SJCRH30 (cell line): ENCODE measurements at regions not wholly inside any gene's neighbourhood (a gene's known extent, or its start where the extent isn't known, plus 50 kb on each side); places are given as distances from the start of the nearest gene placed in this dataset.

ENCODE experiments used
- DNase-seq, 2 experiments: peaks; one replicate each; pipeline ENCODE4 v3.0.0-alpha.2; 2015 to 2020
- H3K27ac ChIP-seq: fragments of 250-450 bp; sonication (Bioruptor Pico); 2 replicates; pipeline ENCODE4 v1.5.1; 2020; ENCODE audit warnings: mild to moderate bottlenecking, moderate library complexity
- H3K27me3 ChIP-seq: fragments of 250-450 bp; sonication (Bioruptor Pico); 2 replicates; pipeline ENCODE4 v1.5.1; 2020; ENCODE audit warnings: mild to moderate bottlenecking, moderate library complexity
- H3K36me3 ChIP-seq: fragments of 250-450 bp; sonication (Bioruptor Pico); 2 replicates; pipeline ENCODE4 v1.5.1; 2020; ENCODE audit warnings: mild to moderate bottlenecking, moderate library complexity
- H3K4me1 ChIP-seq: fragments of 250-450 bp; sonication (Bioruptor Pico); 2 replicates; pipeline ENCODE4 v1.5.1; 2020; ENCODE audit warnings: mild to moderate bottlenecking, moderate library complexity
- H3K4me3 ChIP-seq: fragments of 250-450 bp; sonication (Bioruptor Pico); 2 replicates; pipeline ENCODE4 v1.5.1; 2020; ENCODE audit warnings: mild to moderate bottlenecking, moderate library complexity
- H3K9me3 ChIP-seq: fragments of 250-450 bp; sonication (Bioruptor Pico); replicated peaks from 2 replicates; pipeline ENCODE4 v1.5.1; 2020; ENCODE audit warnings: mild to moderate bottlenecking, moderate library complexity

DNA sequence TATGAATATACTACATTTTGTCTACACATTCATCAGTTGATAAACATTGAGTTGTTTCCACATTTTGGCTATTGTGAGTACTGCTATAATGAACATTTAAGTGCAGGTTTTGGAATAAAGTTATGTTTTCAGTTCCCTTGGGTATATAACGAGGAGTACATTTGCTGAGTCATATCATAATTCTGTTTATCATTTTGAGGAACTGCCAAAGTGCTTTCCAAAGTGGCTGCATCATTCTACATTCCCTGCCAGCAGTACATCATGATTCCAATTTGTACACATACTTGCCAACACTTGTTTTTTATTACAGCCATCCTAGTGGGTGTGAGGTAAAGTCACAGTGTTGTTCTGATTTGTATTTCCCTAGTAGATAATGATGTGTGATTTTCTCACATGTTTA, 1458.6 kb upstream of the TENM4 start:
- Histone ChIP-seq H3K27me3 (no peaks in the 10 kb centered on the region), H3K27ac (no peak overlapping the region), H3K9me3 (no peaks in the 10 kb centered on the region), H3K36me3 (no peaks in the 10 kb centered on the region), H3K4me3 (no peak overlapping the region), H3K4me1 (no peaks in the 10 kb centered on the region)
- no peak for DNase-seq

DNA sequence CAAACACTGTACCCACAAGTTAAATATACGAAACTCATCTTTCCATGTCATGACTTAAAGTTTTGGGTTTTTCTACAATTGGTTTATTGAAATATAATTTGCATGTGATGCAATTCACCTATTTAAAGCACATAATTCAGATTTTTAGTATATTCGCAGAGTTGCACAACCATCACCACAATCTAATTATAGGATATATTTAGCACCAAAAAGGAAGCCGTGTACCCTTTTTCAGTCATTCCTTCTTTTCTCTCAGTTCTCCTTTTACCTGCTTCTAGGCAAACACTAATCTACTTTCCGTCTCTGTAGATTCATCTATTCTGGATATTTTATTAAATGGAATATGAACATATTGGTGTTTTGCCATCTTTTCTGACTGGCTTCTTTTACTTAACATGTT, 1458.1 kb upstream of the TENM4 start:
- Histone ChIP-seq H3K27me3 (no peaks in the 10 kb centered on the region), H3K36me3 (no peaks in the 10 kb centered on the region), H3K27ac (no peak overlapping the region), H3K4me3 (no peak overlapping the region), H3K4me1 (no peaks in the 10 kb centered on the region), H3K9me3 (no peaks in the 10 kb centered on the region)
- DNase-seq = no peak

DNA sequence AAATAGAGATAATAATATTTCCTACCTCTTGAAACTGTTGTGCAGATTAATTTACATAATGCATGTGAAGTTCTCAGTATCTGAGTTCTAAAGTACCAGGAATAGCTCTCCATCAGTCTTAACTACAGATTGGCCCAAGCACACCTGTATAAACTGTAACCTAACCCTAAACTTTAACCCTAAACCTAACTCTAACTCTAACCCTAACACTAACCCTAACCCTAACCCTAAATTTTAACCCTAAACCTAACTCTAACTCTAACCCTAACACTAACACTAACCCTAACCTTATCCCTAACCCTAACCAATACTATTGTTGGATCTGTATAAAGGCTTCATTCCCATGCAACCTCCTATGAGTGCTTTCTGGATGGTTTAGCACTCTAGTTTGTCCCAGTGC, 1445.9 kb upstream of the TENM4 start:
- no peaks in the 10 kb centered on the region for H3K9me3 ChIP-seq
- no peaks in the 10 kb centered on the region for H3K4me1 ChIP-seq
- no peaks in the 10 kb centered on the region for H3K36me3 ChIP-seq
- no peaks in the 10 kb centered on the region for H3K27me3 ChIP-seq
- DNase-seq = no peak
- no peak overlapping the region for H3K4me3 ChIP-seq
- H3K27ac ChIP-seq = no peak overlapping the region

GRCh38 chr11:80873310-80873999, 1432.6 kb upstream of the TENM4 start:
- no peak overlapping the region for H3K4me3 ChIP-seq
- H3K27me3 ChIP-seq = no peaks in the 10 kb centered on the region
- DNase-seq = no peak
- no peaks in the 10 kb centered on the region for H3K9me3 ChIP-seq
- H3K36me3 ChIP-seq = no peaks in the 10 kb centered on the region
- H3K27ac ChIP-seq = no peak overlapping the region
- H3K4me1 ChIP-seq = no peaks in the 10 kb centered on the region

GRCh38 chr11:80872116-80872728, 1431.4 kb upstream of the TENM4 start:
- DNase-seq = no peak
- H3K4me3 ChIP-seq = no peak overlapping the region
- H3K27me3 ChIP-seq = no peaks in the 10 kb centered on the region
- no peak overlapping the region for H3K27ac ChIP-seq
- H3K4me1 ChIP-seq = no peaks in the 10 kb centered on the region
- H3K9me3 ChIP-seq = no peaks in the 10 kb centered on the region
- H3K36me3 ChIP-seq = no peaks in the 10 kb centered on the region

- Histone ChIP-seq H3K36me3 (no peaks in the 10 kb centered on the region), H3K27ac (no peak overlapping the region), H3K9me3 (no peaks in the 10 kb centered on the region)
Observed at GRCh38 chr11:80868831-80869230, 1428.0 kb upstream of the TENM4 start.

GRCh38 chr11:80862011-80862410, 1421.2 kb upstream of the TENM4 start:
- no peaks in the 10 kb centered on the region for H3K36me3 ChIP-seq
- H3K9me3 ChIP-seq = no peaks in the 10 kb centered on the region
- no peaks in the 10 kb centered on the region; the same call in 1 of the 2 replicates for H3K27me3 ChIP-seq
- H3K4me1 ChIP-seq = no peaks in the 10 kb centered on the region
- H3K4me3 ChIP-seq = no peak overlapping the region
- DNase-seq = peak in 1 of 2 experiments; percentile 24
- H3K27ac ChIP-seq = no peak overlapping the region

More at GRCh38 chr11:80868831-80869230, 1428.0 kb upstream of the TENM4 start:
- DNase-seq = no peak
- Histone ChIP-seq H3K27me3 (no peaks in the 10 kb centered on the region; the same call in 1 of the 2 replicates), H3K4me1 (no peaks in the 10 kb centered on the region), H3K4me3 (no peak overlapping the region)

GRCh38 chr11:80861193-80861592, 1420.4 kb upstream of the TENM4 start:
- no peak for DNase-seq
- Histone ChIP-seq H3K4me1 (no peaks in the 10 kb centered on the region), H3K9me3 (no peaks in the 10 kb centered on the region)

GRCh38 chr11:80860632-80861031, 1419.8 kb upstream of the TENM4 start:
- no peaks in the 10 kb centered on the region; the same call in 1 of the 2 replicates for H3K27me3 ChIP-seq
- H3K4me3 ChIP-seq = no peak overlapping the region
- H3K36me3 ChIP-seq = no peaks in the 10 kb centered on the region
- no peak for DNase-seq
- H3K27ac ChIP-seq = no peak overlapping the region
- H3K4me1 ChIP-seq = no peaks in the 10 kb centered on the region
- no peaks in the 10 kb centered on the region for H3K9me3 ChIP-seq

More at GRCh38 chr11:80861193-80861592, 1420.4 kb upstream of the TENM4 start:
- Histone ChIP-seq H3K27me3 (no peaks in the 10 kb centered on the region; the same call in 1 of the 2 replicates), H3K4me3 (no peak overlapping the region), H3K36me3 (no peaks in the 10 kb centered on the region), H3K27ac (no peak overlapping the region)

GRCh38 chr11:80856066-80856465, 1415.2 kb upstream of the TENM4 start:
- no peak for DNase-seq
- H3K4me3 ChIP-seq = no peak overlapping the region
- no peaks in the 10 kb centered on the region for H3K4me1 ChIP-seq

DNA sequence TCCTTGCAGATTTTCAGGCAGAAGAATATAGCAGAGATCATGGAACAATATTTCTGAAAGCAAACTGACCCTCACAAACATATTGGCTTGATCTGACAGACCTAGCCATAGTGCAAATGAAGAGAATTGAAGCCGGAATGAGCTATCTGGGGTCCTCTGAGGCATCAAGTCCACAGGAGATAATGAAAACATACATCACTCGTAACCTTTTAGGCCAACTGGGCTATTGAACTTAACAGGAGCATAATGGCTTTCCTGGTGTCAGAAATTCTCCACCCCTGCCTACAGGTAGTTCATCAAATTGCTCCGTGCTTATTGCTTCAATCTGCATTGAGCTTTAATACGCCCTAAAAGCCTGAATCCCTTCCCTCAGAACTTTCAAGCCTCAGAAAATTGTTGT, 1414.6 kb upstream of the TENM4 start:
- no peak overlapping the region for H3K4me3 ChIP-seq
- H3K27ac ChIP-seq = no peak overlapping the region
- no peaks in the 10 kb centered on the region for H3K4me1 ChIP-seq
- no peaks in the 10 kb centered on the region for H3K36me3 ChIP-seq
- H3K9me3 ChIP-seq = no peaks in the 10 kb centered on the region
- no peak for DNase-seq
- no peaks in the 10 kb centered on the region for H3K27me3 ChIP-seq

More at GRCh38 chr11:80856066-80856465, 1415.2 kb upstream of the TENM4 start:
- H3K27me3 ChIP-seq = no peaks in the 10 kb centered on the region
- H3K27ac ChIP-seq = no peak overlapping the region
- H3K36me3 ChIP-seq = no peaks in the 10 kb centered on the region
- H3K9me3 ChIP-seq = no peaks in the 10 kb centered on the region

DNA sequence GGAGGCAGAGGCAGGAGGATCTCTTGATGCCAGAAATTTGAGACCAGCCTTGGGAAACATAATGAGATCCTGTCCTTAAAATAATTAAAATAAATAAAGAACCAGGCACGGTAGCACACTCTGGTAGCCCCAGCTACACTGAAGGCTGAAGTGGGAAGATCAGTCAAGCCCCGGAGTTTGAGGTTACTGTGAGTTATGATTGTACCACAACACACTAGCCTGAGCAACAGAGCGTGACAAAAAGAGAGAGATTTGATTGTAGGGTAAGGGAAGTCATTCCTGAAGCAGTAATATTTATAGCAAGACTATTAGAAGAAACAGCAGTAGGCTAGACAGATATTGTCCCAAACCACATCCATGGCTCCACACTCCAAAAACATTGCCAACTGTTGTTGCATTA, 1408.4 kb upstream of the TENM4 start:
- Histone ChIP-seq H3K27ac (no peak overlapping the region), H3K36me3 (no peaks in the 10 kb centered on the region), H3K27me3 (no peaks in the 10 kb centered on the region), H3K4me3 (no peak overlapping the region), H3K9me3 (no peaks in the 10 kb centered on the region), H3K4me1 (no peaks in the 10 kb centered on the region)
- DNase-seq = no peak

DNA sequence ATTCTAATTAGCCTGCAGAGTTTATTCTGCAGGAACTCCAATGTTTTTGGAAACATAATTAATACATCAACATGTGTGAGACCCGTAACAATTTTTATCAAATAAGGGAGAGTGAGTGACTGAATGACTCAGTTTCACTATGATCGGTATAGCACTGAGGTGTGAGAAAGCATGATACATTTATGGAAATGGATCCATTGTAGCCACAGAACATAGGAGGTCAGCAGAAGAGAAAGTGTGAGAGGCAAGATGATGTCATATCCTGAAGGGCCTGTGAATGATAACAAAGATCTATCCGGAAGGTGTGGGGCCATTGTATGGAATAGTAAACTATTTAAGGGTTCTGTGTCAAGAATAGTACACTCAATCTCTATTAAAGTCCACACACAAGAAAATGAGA, 1406.1 kb upstream of the TENM4 start:
- Histone ChIP-seq H3K36me3 (no peaks in the 10 kb centered on the region), H3K27me3 (no peaks in the 10 kb centered on the region), H3K27ac (no peak overlapping the region), H3K4me3 (no peak overlapping the region), H3K4me1 (no peaks in the 10 kb centered on the region), H3K9me3 (no peaks in the 10 kb centered on the region)
- no peak for DNase-seq

GRCh38 chr11:80846442-80846841, 1405.6 kb upstream of the TENM4 start:
- H3K36me3 ChIP-seq = no peaks in the 10 kb centered on the region
- H3K27ac ChIP-seq = no peak overlapping the region
- H3K27me3 ChIP-seq = no peaks in the 10 kb centered on the region
- no peaks in the 10 kb centered on the region for H3K4me1 ChIP-seq
- H3K4me3 ChIP-seq = no peak overlapping the region
- DNase-seq = no peak
- H3K9me3 ChIP-seq = no peaks in the 10 kb centered on the region

GRCh38 chr11:80844110-80844819, 1403.4 kb upstream of the TENM4 start:
- Histone ChIP-seq H3K36me3 (no peaks in the 10 kb centered on the region), H3K27me3 (no peaks in the 10 kb centered on the region), H3K4me3 (no peak overlapping the region), H3K4me1 (no peaks in the 10 kb centered on the region), H3K9me3 (no peaks in the 10 kb centered on the region), H3K27ac (no peak overlapping the region)
- DNase-seq = no peak
